SU-DHL-6 (cell line): ENCODE measurements at regions not wholly inside any gene's neighbourhood (a gene's known extent, or its start where the extent isn't known, plus 50 kb on each side); places are given as distances from the start of the nearest gene placed in this dataset.

Experiments
- EZH2phosphoT487 ChIP-seq: fragments of 200-600 bp; sonication (generic), shearing (Covaris generic); conservative IDR thresholded peaks from 2 replicates; pipeline ENCODE4 v1.6.1; 2018; ENCODE audit warnings: mild to moderate bottlenecking, antibody characterized with exemption, low read length, moderate library complexity, mixed read lengths
- TF ChIP-seq, protein P1 (sequence below): fragments of 200-600 bp; sonication (generic); IDR thresholded peaks from one replicate; pipeline ENCODE4 v1.5.1; 2017; ENCODE audit warnings: antibody characterized with exemption, mild to moderate bottlenecking, low read length, moderate library complexity; ENCODE audit not compliant: insufficient read depth, poor library complexity, severe bottlenecking

DNA sequence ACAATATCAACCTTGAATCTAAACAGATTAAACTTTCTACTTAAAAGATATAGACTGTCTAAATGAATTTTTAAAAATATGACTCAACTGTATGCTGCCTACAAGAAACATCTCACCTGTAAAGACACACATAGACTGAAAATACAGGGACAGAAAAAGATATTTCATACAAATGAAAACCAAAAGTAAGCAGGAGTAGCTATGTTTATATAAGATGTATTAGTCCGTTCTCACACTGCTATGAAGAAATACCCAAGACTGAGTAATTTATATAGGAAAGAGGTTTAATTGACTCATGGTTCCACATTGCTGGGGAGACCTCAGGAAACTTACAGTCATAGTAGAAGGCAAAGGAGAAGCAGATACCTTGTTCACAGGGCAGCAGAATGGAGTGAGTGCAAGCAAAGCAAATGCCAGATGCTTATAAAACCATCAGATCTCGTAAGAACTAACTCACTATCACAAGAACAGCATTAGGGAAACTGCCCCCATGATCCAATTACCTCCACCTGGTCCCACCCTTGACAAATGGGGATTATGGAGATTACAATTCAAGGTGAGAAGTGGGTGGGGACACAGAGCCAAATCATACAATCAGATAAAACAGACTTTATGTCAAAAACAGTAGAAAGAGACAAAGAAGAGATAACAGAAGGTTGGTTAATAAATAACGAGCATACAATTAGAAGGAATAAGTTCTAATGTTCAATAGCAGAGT, 214.4 kb upstream of the SLC39A10 start:
- TF ChIP-seq, protein P1, sequence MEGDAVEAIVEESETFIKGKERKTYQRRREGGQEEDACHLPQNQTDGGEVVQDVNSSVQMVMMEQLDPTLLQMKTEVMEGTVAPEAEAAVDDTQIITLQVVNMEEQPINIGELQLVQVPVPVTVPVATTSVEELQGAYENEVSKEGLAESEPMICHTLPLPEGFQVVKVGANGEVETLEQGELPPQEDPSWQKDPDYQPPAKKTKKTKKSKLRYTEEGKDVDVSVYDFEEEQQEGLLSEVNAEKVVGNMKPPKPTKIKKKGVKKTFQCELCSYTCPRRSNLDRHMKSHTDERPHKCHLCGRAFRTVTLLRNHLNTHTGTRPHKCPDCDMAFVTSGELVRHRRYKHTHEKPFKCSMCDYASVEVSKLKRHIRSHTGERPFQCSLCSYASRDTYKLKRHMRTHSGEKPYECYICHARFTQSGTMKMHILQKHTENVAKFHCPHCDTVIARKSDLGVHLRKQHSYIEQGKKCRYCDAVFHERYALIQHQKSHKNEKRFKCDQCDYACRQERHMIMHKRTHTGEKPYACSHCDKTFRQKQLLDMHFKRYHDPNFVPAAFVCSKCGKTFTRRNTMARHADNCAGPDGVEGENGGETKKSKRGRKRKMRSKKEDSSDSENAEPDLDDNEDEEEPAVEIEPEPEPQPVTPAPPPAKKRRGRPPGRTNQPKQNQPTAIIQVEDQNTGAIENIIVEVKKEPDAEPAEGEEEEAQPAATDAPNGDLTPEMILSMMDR = no peak
- no peak for TF ChIP-seq EZH2phosphoT487
